ENCODE measurements at regions not wholly inside any gene's neighbourhood (a gene's known extent, or its start where the extent isn't known, plus 50 kb on each side); places are given as distances from the start of the nearest gene placed in this dataset.

GRCh38 chr5:6858419-6858818 is 145.2 kb downstream of the TENT4A start:
- Histone ChIP-seq H3K4me1 (ENCODE audit: control insufficient read depth, insufficient read depth, low read length) (no peaks in the 10 kb centered on the region), H3K27me3 (ENCODE audit: control insufficient read depth, insufficient read depth, low read length) (no peaks in the 10 kb centered on the region), H3K36me3 (ENCODE audit: insufficient read depth, low read length) (no peaks in the 10 kb centered on the region), H3K9ac (ENCODE audit: low read depth, low read length) (no peak overlapping the region), H3K9me3 (replicated peaks; ENCODE audit: low read length) (no peaks in the 10 kb centered on the region), H3K4me3 (ENCODE audit: low read length) (no peak overlapping the region), H3K4me2 (ENCODE audit: low read length) (no peak overlapping the region)

DNA sequence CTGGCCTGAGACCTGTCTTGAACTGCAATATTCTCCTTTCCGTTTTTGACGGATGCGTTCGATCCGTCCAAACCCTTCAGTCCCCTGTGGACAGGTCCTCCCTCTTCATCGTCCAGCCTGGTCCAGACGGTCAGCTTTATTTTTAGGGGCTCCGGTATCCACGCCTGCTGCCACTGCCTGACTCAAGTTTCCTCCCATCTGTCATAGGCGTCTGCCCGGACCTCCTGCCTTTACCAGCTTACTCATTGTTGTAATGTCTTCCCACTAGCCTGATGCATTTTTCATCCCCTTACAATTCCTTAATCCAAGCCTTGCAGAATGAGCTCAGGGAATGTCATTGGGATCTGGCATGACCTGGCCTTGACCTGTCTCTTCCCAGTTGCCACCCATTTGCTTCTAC is 145.8 kb downstream of the TENT4A start:
- Histone ChIP-seq H3K9me3 (replicated peaks; ENCODE audit: low read length) (no peaks in the 10 kb centered on the region), H3K4me3 (ENCODE audit: low read length) (no peak overlapping the region), H3K36me3 (ENCODE audit: insufficient read depth, low read length) (no peaks in the 10 kb centered on the region), H3K4me2 (ENCODE audit: low read length) (no peak overlapping the region), H3K9ac (ENCODE audit: low read depth, low read length) (no peak overlapping the region), H3K4me1 (ENCODE audit: control insufficient read depth, insufficient read depth, low read length) (no peaks in the 10 kb centered on the region), H3K27me3 (ENCODE audit: control insufficient read depth, insufficient read depth, low read length) (no peaks in the 10 kb centered on the region)

DNA sequence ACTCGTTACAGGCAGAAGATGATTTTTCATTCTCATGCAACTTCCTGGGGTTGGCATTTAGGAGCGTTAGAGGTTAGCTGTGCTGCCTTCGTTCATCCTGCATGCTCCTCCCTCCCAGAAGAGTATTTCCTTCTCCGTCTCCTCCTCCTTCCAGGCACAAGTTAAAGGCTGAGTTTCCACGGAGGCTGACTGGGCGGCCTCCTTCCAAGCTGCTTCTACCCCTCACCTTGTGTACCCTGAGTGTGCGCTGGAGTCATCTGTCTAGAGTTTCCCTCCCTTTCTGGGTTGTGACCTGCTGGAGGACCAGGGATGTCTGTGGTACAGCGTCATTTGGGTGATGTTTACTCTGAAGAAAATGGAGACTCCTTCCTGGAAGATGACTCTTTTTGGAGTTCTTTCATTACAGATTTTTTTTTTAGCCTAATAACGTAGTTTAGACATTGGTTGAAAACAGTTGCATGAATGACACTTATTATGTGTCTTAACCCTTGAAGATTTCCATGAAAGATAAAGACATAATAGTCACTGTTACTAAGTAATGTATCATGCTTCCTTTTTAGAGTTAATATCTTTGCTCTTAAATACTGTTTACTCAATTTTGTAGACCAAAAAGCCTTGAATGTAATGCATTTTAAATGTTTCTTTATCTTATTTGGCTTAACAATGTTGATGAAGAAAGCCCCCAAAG is 146.9 kb downstream of the TENT4A start:
- no peak overlapping the region for H3K4me3 ChIP-seq (ENCODE audit: low read length)
- H3K4me2 ChIP-seq (ENCODE audit: low read length): no peak overlapping the region

GRCh38 chr5:6861036-6861435 is 147.8 kb downstream of the TENT4A start:
- H3K4me1 ChIP-seq (ENCODE audit: control insufficient read depth, insufficient read depth, low read length): no peaks in the 10 kb centered on the region

More for the DNA sequence above, 146.9 kb downstream of the TENT4A start:
- no peaks in the 10 kb centered on the region for H3K36me3 ChIP-seq (ENCODE audit: insufficient read depth, low read length)
- no peaks in the 10 kb centered on the region for H3K27me3 ChIP-seq (ENCODE audit: control insufficient read depth, insufficient read depth, low read length)
- H3K4me1 ChIP-seq (ENCODE audit: control insufficient read depth, insufficient read depth, low read length): no peaks in the 10 kb centered on the region
- H3K9me3 ChIP-seq (replicated peaks; ENCODE audit: low read length): no peaks in the 10 kb centered on the region
- no peak overlapping the region for H3K9ac ChIP-seq (ENCODE audit: low read depth, low read length)

DNA sequence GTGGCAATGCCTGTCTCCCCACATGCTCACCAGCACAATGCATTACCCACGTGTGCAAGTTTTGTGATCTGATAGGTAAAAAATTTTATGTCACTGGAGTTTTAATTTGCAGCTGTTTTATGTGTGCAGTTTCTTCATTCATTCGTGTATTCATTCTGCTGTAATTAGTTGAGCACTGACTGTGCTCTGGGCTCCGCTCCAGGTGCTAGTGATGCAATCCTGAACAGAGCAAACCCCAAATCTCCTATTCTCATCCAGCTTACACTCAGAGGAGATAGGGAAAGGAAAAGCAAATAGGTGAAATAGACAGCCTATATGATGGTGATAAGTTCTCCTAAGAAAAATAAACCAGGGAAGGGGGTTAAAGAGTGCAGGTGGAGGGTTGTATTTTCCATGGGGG is 148.4 kb downstream of the TENT4A start:
- no peaks in the 10 kb centered on the region for H3K4me1 ChIP-seq (ENCODE audit: control insufficient read depth, insufficient read depth, low read length)
- no peaks in the 10 kb centered on the region for H3K9me3 ChIP-seq (replicated peaks; ENCODE audit: low read length)
- H3K36me3 ChIP-seq (ENCODE audit: insufficient read depth, low read length): no peaks in the 10 kb centered on the region
- H3K4me2 ChIP-seq (ENCODE audit: low read length): no peak overlapping the region
- H3K4me3 ChIP-seq (ENCODE audit: low read length): no peak overlapping the region
- H3K27me3 ChIP-seq (ENCODE audit: control insufficient read depth, insufficient read depth, low read length): no peaks in the 10 kb centered on the region
- H3K9ac ChIP-seq (ENCODE audit: low read depth, low read length): no peak overlapping the region

More at GRCh38 chr5:6861036-6861435, 147.8 kb downstream of the TENT4A start:
- H3K4me2 ChIP-seq (ENCODE audit: low read length): no peak overlapping the region
- H3K9ac ChIP-seq (ENCODE audit: low read depth, low read length): no peak overlapping the region
- H3K36me3 ChIP-seq (ENCODE audit: insufficient read depth, low read length): no peaks in the 10 kb centered on the region
- H3K27me3 ChIP-seq (ENCODE audit: control insufficient read depth, insufficient read depth, low read length): no peaks in the 10 kb centered on the region
- no peak overlapping the region for H3K4me3 ChIP-seq (ENCODE audit: low read length)
- no peaks in the 10 kb centered on the region for H3K9me3 ChIP-seq (replicated peaks; ENCODE audit: low read length)

- Histone ChIP-seq H3K27me3 (ENCODE audit: control insufficient read depth, insufficient read depth, low read length) (no peaks in the 10 kb centered on the region), H3K4me2 (ENCODE audit: low read length) (no peak overlapping the region), H3K9ac (ENCODE audit: low read depth, low read length) (no peak overlapping the region), H3K9me3 (replicated peaks; ENCODE audit: low read length) (no peaks in the 10 kb centered on the region), H3K4me3 (ENCODE audit: low read length) (no peak overlapping the region), H3K4me1 (ENCODE audit: control insufficient read depth, insufficient read depth, low read length) (no peaks in the 10 kb centered on the region), H3K36me3 (ENCODE audit: insufficient read depth, low read length) (no peaks in the 10 kb centered on the region)
These were observed 149.1 kb downstream of the TENT4A start for GRCh38 chr5:6862306-6862705.

DNA sequence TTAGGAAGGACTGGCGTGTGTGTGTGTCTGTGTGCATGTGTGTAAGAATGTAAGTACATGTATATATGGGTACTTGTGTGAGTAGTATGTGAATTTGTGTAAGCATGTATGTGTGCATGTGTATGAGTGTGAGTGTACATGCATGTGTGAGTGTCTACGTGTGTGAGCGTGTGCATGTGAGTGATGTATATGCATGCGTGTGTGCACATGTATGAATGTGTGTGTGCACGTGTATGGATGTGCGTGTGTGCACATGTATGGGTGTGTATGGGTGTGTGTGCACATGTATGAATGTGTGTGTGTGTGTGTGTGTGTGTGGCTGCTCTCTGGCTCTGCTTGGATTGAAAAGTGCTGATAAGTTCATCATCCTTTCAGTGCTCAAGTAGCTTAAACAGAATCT is 154.5 kb downstream of the TENT4A start:
- no peak overlapping the region for H3K4me2 ChIP-seq (ENCODE audit: low read length)
- H3K4me1 ChIP-seq (ENCODE audit: control insufficient read depth, insufficient read depth, low read length): no peaks in the 10 kb centered on the region
- H3K36me3 ChIP-seq (ENCODE audit: insufficient read depth, low read length): no peaks in the 10 kb centered on the region
- no peak overlapping the region for H3K9ac ChIP-seq (ENCODE audit: low read depth, low read length)
- no peaks in the 10 kb centered on the region for H3K27me3 ChIP-seq (ENCODE audit: control insufficient read depth, insufficient read depth, low read length)
- no peak overlapping the region for H3K4me3 ChIP-seq (ENCODE audit: low read length)
- H3K9me3 ChIP-seq (replicated peaks; ENCODE audit: low read length): no peaks in the 10 kb centered on the region

DNA sequence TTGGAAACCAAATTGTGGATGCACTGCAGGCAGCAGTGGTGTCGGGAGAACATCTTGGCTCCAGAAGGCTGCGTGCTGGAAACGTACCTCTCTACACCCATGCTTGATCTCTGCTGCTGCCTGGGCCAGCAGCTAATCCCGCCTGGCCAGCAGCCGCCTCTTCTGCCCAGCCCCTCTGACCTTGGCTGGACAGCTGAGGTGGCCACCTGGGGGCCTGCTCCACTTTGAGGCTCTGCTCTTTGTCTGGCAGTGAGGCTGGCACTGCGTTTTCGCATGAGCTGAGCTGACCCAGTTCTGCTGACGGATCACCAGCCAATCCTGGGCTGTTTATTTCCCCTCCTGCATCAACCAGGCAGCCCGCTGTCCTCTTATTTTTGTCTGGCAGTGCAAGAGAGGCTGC is 154.9 kb downstream of the TENT4A start:
- H3K4me3 ChIP-seq (ENCODE audit: low read length): no peak overlapping the region
- no peak overlapping the region for H3K9ac ChIP-seq (ENCODE audit: low read depth, low read length)
- H3K9me3 ChIP-seq (replicated peaks; ENCODE audit: low read length): no peaks in the 10 kb centered on the region
- no peaks in the 10 kb centered on the region for H3K4me1 ChIP-seq (ENCODE audit: control insufficient read depth, insufficient read depth, low read length)
- H3K36me3 ChIP-seq (ENCODE audit: insufficient read depth, low read length): no peaks in the 10 kb centered on the region
- H3K27me3 ChIP-seq (ENCODE audit: control insufficient read depth, insufficient read depth, low read length): no peaks in the 10 kb centered on the region
- no peak overlapping the region for H3K4me2 ChIP-seq (ENCODE audit: low read length)

DNA sequence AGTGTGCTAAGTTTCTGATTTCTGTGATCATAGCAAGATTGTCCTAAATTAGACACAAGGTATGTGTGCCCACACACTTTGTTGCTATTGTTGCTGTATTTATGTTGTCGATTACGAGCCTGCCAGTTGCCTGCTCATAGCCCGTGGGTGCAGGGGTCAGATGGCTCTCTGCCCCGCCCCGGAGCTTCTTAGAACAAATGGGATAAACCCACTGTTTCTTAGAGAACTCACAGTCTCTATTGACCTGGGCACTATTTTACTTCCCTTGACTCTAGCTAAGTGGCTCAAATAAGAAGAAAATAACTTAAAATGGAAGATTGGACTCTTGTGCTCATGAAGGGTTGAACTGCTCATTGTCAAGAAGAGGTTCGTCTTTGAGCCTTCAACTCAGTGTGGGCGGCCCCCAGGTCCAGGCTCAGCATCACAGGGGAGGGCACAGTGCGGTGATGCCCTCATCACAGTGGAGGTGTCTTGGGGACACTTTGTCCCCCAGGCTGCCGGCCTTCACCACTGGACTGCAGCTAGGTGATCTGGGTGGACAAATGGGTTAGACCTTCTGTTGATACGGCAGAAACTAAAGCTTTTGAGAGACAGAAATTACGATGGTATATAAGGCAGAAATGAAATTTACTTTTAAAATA is 155.5 kb downstream of the TENT4A start:
- Histone ChIP-seq H3K27me3 (ENCODE audit: control insufficient read depth, insufficient read depth, low read length) (no peaks in the 10 kb centered on the region), H3K4me3 (ENCODE audit: low read length) (no peak overlapping the region), H3K9me3 (replicated peaks; ENCODE audit: low read length) (no peaks in the 10 kb centered on the region), H3K4me2 (ENCODE audit: low read length) (no peak overlapping the region), H3K9ac (ENCODE audit: low read depth, low read length) (no peak overlapping the region), H3K36me3 (ENCODE audit: insufficient read depth, low read length) (no peaks in the 10 kb centered on the region), H3K4me1 (ENCODE audit: control insufficient read depth, insufficient read depth, low read length) (no peaks in the 10 kb centered on the region)

GRCh38 chr5:6869677-6870076 is 156.4 kb downstream of the TENT4A start:
- Histone ChIP-seq H3K36me3 (ENCODE audit: insufficient read depth, low read length) (no peaks in the 10 kb centered on the region), H3K9ac (ENCODE audit: low read depth, low read length) (no peak overlapping the region), H3K4me3 (ENCODE audit: low read length) (no peak overlapping the region), H3K4me1 (ENCODE audit: control insufficient read depth, insufficient read depth, low read length) (no peaks in the 10 kb centered on the region), H3K27me3 (ENCODE audit: control insufficient read depth, insufficient read depth, low read length) (no peaks in the 10 kb centered on the region), H3K9me3 (replicated peaks; ENCODE audit: low read length) (no peaks in the 10 kb centered on the region), H3K4me2 (ENCODE audit: low read length) (no peak overlapping the region)

GRCh38 chr5:6872441-6873160 is 159.4 kb downstream of the TENT4A start:
- H3K27me3 ChIP-seq (ENCODE audit: control insufficient read depth, insufficient read depth, low read length): no peaks in the 10 kb centered on the region
- H3K4me3 ChIP-seq (ENCODE audit: low read length): no peak overlapping the region
- H3K4me1 ChIP-seq (ENCODE audit: control insufficient read depth, insufficient read depth, low read length): no peaks in the 10 kb centered on the region
- H3K36me3 ChIP-seq (ENCODE audit: insufficient read depth, low read length): no peaks in the 10 kb centered on the region
- H3K9ac ChIP-seq (ENCODE audit: low read depth, low read length): no peak overlapping the region
- H3K4me2 ChIP-seq (ENCODE audit: low read length): no peak overlapping the region
- no peaks in the 10 kb centered on the region for H3K9me3 ChIP-seq (replicated peaks; ENCODE audit: low read length)
